22Rv1 (cell line): ENCODE measurements at regions not wholly inside any gene's neighbourhood (a gene's known extent, or its start where the extent isn't known, plus 50 kb on each side); places are given as distances from the start of the nearest gene placed in this dataset.

ENCODE experiments used
- CTCF ChIP-seq: fragments of 450-650 bp; IDR thresholded peaks from 2 replicates; pipeline ENCODE4 v1.5.1; 2017; ENCODE audit warnings: mild to moderate bottlenecking
- ZFX ChIP-seq: fragments of 450-650 bp; IDR thresholded peaks from 2 replicates; pipeline ENCODE4 v1.6.1; 2017; ENCODE audit warnings: antibody characterized with exemption, borderline replicate concordance

GRCh38 chr15:30791239-30792175 lies 112.2 kb upstream of the FAN1 start:
- TF ChIP-seq CTCF (no peak), ZFX (no peak)
